ENCODE measurements at regions not wholly inside any gene's neighbourhood (a gene's known extent, or its start where the extent isn't known, plus 50 kb on each side); places are given as distances from the start of the nearest gene placed in this dataset.
"Not testable (repeated sequence)": the region's sequence is repeated elsewhere in the genome, so short reads cannot be mapped to it uniquely, and the experiment has no call there.

DNA sequence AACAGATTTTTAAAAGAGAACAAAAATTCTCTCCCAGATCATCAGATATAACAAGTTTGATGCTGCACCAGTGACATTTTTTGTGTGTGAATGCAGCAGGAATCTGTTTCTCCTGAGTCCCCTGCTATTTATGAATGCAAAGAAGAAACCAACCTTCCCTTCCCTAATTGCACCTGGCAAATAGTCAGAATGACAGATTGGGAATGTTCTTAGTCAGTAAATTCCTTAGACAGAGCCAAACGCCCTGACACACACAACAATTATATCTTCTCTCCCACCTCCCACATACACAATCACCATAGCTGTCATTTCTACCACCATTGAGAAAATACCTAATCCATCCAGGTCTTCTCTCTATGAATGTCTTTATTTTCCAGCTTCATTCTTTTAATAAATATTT, 174.4 kb downstream of the ALG10B start:
- no peak overlapping the region for H3K27ac Mint-ChIP-seq
- no peak for DNase-seq
- H3K27me3 Mint-ChIP-seq, result no peaks in the 10 kb centered on the region
- no peak for ATAC-seq
- H3K9me3 Mint-ChIP-seq, result peaks cover 0 to 12% (median 0%) of the 10 kb centered on the region in 9 donors
- POLR2A ChIA-PET, result no interaction called here
- no peaks in the 10 kb centered on the region for H3K4me1 Mint-ChIP-seq
- no peak overlapping the region for H3K4me3 Mint-ChIP-seq
- no peaks in the 10 kb centered on the region for H3K36me3 Mint-ChIP-seq

DNA sequence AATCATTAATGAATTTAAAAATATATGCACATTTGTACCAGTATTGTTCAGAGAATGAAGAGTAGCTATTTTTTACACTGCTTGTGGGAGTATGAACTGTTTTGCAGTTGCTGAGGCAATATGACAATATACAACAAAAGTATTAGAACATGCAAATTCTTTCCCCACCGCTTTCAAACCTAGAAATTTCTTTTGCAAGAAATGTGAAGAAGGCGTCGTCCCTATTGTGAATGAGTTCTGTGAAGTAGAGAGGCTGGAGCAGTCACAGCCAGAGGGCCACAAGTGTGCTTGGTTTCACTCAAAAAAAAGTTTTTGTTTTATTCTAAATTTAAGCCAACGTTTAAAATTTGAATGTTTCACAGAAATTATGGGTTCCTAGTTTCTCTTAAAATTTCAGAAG, 184.9 kb downstream of the ALG10B start:
- DNase-seq, result no peak
- POLR2A ChIA-PET, result no interaction called here
- no peak overlapping the region for H3K27ac Mint-ChIP-seq
- no peak for ATAC-seq
- H3K27me3 Mint-ChIP-seq, result no peaks in the 10 kb centered on the region
- no peak overlapping the region for H3K4me3 Mint-ChIP-seq
- no peaks in the 10 kb centered on the region for H3K36me3 Mint-ChIP-seq
- no peaks in the 10 kb centered on the region for H3K4me1 Mint-ChIP-seq
- peaks cover 0 to 38% (median 13%) of the 10 kb centered on the region in 9 donors for H3K9me3 Mint-ChIP-seq

DNA sequence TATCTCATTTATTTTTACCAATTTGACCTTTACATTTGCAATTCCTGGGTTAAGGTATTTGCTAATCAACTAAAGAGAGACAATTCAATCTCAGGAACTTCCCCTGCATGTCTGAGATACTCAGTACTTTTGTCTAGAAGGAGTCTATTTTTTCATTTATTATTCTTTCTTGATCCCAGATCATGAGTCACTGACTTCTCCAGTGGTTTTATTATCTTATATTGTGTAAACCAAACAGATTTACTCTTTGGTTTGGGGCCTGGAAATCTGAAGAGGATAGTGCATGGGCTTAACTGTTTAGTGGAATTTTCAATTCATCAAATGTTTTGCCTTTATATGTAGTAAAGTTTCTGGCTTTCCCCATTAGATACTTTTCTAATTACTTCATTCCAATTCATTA, 185.4 kb downstream of the ALG10B start:
- no peak overlapping the region for H3K27ac Mint-ChIP-seq
- H3K4me1 Mint-ChIP-seq, result no peaks in the 10 kb centered on the region
- DNase-seq, result no peak
- POLR2A ChIA-PET, result no interaction called here
- H3K27me3 Mint-ChIP-seq, result no peaks in the 10 kb centered on the region
- no peak for ATAC-seq
- H3K9me3 Mint-ChIP-seq, result peaks cover 0 to 40% (median 13%) of the 10 kb centered on the region in 9 donors
- no peak overlapping the region for H3K4me3 Mint-ChIP-seq
- no peaks in the 10 kb centered on the region for H3K36me3 Mint-ChIP-seq

DNA sequence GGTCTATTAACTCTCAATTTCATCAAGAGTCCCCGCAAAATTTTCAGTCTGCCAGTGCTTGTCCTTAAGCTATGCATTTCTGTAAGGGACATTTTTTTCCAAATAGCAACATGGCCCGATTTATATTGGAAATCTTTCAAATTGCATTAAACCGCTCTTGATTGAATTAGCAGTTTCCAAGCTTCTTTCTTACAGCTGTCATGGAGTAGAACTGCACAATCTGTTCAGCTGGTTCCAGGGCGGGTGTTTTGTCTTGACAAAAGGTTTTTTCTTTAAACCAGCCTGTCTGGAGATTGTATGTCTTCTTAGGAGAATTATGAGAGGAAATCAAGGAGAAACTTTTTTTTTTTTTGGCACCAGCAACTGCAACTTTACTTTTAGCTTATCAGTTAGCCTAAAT, 185.8 kb downstream of the ALG10B start:
- Mint-ChIP-seq H3K4me3 (no peak overlapping the region), H3K27ac (no peak overlapping the region), H3K27me3 (no peaks in the 10 kb centered on the region), H3K4me1 (no peaks in the 10 kb centered on the region), H3K9me3 (peaks cover 0 to 38% (median 12%) of the 10 kb centered on the region in 9 donors), H3K36me3 (no peaks in the 10 kb centered on the region)
- DNase-seq, result no peak
- POLR2A ChIA-PET, result no interaction called here
- no peak for ATAC-seq

DNA sequence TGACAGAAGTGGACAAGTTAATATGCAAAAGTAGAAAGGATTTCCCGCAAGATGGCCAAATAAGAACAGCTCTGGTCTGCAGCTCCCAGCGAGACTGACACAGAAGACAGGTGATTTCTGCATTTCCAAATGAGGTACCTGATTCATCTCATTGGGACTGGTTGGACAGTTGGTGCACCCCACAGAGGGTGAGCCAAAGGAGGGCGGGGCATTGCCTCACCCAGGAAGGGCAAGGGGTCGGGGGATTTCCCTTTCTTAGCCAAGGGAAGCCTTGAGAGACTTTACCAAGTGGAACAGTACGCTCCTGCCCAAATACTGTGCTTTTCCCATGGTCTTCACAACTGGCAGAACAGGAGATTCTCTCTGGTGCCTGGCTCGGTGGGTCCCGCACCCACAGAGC, 191.3 kb downstream of the ALG10B start:
- Mint-ChIP-seq H3K27me3 (peaks cover 0 to 2% (median 0%) of the 10 kb centered on the region in 5 donors), H3K4me1 (no peaks in the 10 kb centered on the region), H3K27ac (no peak overlapping the region), H3K4me3 (no peak overlapping the region), H3K9me3 (peaks cover 2 to 40% (median 13%) of the 10 kb centered on the region in 9 donors), H3K36me3 (no peaks in the 10 kb centered on the region)
- DNase-seq (no peak), ATAC-seq (no peak)
- POLR2A ChIA-PET, result no interaction called here

DNA sequence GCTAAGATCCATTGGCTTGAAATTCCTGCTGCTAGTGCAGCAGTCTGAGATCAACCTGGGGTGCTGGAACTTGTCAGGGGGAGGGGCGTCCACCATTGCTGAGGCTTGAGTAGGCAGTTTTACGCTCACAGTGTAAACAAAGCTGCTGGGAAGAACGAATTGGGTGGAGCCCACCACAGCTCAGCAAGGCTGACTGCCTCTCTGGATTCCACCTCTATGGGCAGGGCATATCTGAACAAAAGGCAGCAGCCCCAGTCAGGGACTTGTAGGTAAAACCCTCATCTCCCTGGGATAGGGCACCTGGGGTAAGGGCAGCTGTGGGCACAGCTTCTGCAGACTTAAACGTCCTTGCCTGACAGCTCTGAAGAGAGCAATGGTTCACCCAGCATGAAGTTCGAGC, 191.7 kb downstream of the ALG10B start:
- peaks cover 2 to 40% (median 13%) of the 10 kb centered on the region in 9 donors for H3K9me3 Mint-ChIP-seq
- no peaks in the 10 kb centered on the region for H3K4me1 Mint-ChIP-seq
- DNase-seq (no peak), ATAC-seq (no peak)
- POLR2A ChIA-PET, result no interaction called here
- peaks cover 0 to 2% (median 0%) of the 10 kb centered on the region in 5 donors for H3K27me3 Mint-ChIP-seq
- no peaks in the 10 kb centered on the region for H3K36me3 Mint-ChIP-seq
- H3K4me3 Mint-ChIP-seq, result no peak overlapping the region
- no peak overlapping the region for H3K27ac Mint-ChIP-seq

DNA sequence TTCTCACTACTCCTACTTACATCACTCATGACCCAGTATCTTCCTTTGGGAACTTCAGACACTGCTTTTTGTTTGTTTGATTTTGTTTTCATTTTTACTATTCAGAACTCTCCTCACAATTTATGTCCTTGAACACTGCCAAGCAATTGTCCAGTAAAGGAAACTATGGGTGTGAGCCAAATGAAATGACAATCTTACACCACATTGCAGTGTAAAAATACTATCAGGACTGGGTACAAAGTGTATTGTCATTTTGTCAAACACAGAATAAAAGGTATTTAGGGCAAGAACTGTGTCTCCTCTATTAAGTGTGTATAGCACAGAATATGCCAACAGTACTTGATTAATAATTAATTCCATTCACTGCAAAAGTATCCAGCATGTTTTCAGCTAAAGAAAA, 199.3 kb downstream of the ALG10B start:
- ATAC-seq (no peak), DNase-seq (no peak)
- no peak overlapping the region for H3K4me3 Mint-ChIP-seq
- H3K36me3 Mint-ChIP-seq, result no peaks in the 10 kb centered on the region
- POLR2A ChIA-PET, result no interaction called here
- no peaks in the 10 kb centered on the region for H3K27me3 Mint-ChIP-seq
- H3K9me3 Mint-ChIP-seq, result peaks cover 0 to 31% (median 6%) of the 10 kb centered on the region in 9 donors
- H3K4me1 Mint-ChIP-seq, result no peaks in the 10 kb centered on the region
- no peak overlapping the region for H3K27ac Mint-ChIP-seq

DNA sequence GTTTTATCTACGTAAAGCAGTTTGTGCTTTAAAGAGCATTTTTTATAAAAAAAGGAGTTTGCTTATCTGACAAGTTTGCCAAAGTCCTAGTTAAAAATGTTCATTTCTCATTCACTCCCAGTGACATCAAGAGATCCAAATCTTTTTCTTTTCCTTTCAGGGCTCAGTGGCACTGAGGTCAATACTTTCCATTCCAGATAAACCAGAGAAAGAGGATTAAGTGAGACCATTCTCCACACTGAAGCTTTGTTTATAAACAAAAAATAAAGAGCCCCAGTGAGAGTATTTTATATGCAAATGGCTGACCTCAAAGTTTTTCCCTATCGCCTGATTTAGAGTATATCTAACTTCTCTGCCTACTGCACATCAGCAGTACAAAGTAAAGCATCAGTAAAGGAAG, 199.8 kb downstream of the ALG10B start:
- Mint-ChIP-seq H3K36me3 (no peaks in the 10 kb centered on the region), H3K9me3 (peaks cover 0 to 28% (median 6%) of the 10 kb centered on the region in 9 donors), H3K27me3 (no peaks in the 10 kb centered on the region), H3K4me3 (no peak overlapping the region), H3K4me1 (no peaks in the 10 kb centered on the region), H3K27ac (no peak overlapping the region)
- POLR2A ChIA-PET, result no interaction called here
- ATAC-seq (no peak), DNase-seq (no peak)

DNA sequence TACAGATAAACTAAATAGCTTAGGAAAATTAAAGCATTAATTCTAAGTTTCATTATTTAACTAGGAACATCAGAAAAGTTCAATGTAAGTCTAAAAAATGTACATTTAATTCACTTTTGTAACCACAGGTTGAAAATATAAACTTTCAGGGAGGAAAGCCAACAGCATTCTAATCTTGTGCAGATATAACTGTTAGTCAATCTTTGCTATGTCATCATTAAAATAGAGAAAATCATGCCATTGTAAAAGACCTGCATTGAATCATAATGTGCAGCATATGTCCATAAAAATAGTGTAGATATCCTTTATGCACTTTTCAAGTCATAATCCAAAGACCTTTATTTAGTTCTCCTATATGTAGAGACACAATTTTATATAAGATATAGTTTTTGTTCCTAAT, 207.3 kb downstream of the ALG10B start:
- Mint-ChIP-seq H3K4me3 (no peak overlapping the region), H3K36me3 (no peaks in the 10 kb centered on the region), H3K9me3 (peaks cover 2 to 22% (median 10%) of the 10 kb centered on the region in 9 donors), H3K4me1 (no peaks in the 10 kb centered on the region), H3K27ac (no peak overlapping the region), H3K27me3 (no peaks in the 10 kb centered on the region)
- ATAC-seq (no peak), DNase-seq (no peak)
- POLR2A ChIA-PET, result no interaction called here

DNA sequence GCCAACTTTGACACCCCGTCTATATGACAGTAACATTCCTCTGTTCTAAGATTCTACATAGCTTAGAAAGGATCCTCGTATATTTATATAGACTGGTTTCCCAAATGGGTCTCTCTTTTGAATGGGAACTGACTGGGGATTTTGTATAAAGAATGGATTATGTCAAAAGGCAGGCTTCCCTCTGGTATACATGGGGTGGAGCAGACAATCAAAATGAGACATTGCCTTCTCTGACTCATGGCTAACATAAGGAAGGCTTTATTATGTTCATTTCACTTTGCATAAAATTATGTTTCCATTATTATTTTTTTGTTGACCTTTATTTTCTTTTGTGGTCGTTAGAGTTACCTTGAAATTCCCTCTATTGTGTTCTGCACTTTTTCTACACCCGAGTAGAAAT, 211.1 kb downstream of the ALG10B start:
- H3K27me3 Mint-ChIP-seq, result no peaks in the 10 kb centered on the region
- ATAC-seq, result no peak

DNA sequence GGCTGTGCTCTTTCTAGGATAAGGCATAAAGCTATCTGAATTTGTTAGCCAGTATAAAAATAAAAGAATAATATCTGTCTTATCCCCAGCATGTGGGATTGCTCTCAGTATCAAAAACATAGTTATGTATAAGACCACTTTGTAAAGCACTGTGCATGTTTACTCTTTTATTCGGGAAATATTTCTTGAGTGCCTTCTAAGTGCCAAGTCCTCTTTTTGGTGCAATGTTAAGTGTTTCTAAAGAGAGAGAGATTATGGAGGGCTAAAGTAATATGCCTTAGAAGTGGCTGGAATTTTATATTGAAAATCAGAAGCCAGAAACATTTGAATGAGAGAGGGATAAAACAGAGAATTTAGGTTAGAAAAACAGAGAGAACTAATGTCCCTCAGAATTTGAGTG, 212.0 kb downstream of the ALG10B start:
- Mint-ChIP-seq H3K27me3 (no peaks in the 10 kb centered on the region), H3K36me3 (no peaks in the 10 kb centered on the region)

More for the DNA sequence above, 211.1 kb downstream of the ALG10B start:
- Mint-ChIP-seq H3K4me3 (no peak overlapping the region), H3K36me3 (no peaks in the 10 kb centered on the region), H3K9me3 (peaks cover 0 to 14% (median 6%) of the 10 kb centered on the region in 9 donors), H3K4me1 (no peaks in the 10 kb centered on the region), H3K27ac (no peak overlapping the region)
- POLR2A ChIA-PET, result no interaction called here
- DNase-seq, result no peak

DNA sequence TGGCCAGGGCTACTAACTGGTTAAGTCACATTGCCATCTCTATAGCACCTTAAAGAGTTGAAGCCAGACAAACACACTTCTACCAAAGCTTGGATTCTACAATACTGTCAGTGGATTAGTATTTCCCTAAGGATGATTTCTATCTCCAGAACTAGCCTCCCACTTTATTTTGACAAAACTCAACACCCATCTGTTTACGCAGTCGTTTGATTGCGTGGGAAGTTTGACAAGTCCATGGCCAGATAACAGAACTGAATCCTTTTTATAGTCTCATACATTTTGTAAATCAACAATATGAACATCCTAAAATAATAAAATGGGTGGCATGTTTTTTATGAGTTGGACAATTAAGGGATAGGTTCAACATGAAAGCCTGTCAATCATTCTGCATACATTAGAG, 212.7 kb downstream of the ALG10B start:
- H3K4me3 Mint-ChIP-seq, DNase-seq, H3K27me3 Mint-ChIP-seq, H3K27ac Mint-ChIP-seq, H3K4me1 Mint-ChIP-seq, H3K36me3 Mint-ChIP-seq, ATAC-seq, POLR2A ChIA-PET: not testable (repeated sequence)
- H3K9me3 Mint-ChIP-seq, result peaks cover 0 to 18% (median 6%) of the 10 kb centered on the region in 9 donors

More for the DNA sequence above, 212.0 kb downstream of the ALG10B start:
- Mint-ChIP-seq H3K4me3 (no peak overlapping the region), H3K9me3 (peaks cover 0 to 14% (median 6%) of the 10 kb centered on the region in 9 donors), H3K27ac (no peak overlapping the region), H3K4me1 (no peaks in the 10 kb centered on the region)
- POLR2A ChIA-PET, result no interaction called here
- DNase-seq, result no peak
- ATAC-seq, result no peak

DNA sequence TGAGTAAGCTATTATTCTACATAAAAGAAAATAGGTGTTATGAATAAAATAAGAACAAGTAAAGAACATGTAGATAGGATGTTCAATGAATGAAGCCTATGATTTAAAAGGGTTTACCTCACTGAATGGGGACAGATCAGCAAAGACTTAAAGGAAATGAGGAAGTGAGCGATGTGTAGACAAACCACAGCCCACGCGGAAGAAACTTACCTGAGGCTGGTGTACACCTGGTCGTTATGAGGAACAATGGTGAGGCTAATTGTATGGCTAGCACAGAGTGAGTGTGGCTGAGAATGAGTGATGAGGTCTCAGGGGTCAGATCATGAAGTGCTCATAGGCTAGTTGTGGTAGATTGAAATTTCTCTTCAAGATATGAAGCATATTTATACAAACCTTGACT, 221.7 kb downstream of the ALG10B start:
- DNase-seq (no peak), ATAC-seq (no peak)
- POLR2A ChIA-PET, result no interaction called here
- Mint-ChIP-seq H3K27me3 (no peaks in the 10 kb centered on the region), H3K27ac (no peak overlapping the region), H3K4me3 (no peak overlapping the region), H3K9me3 (peaks cover 4 to 31% (median 13%) of the 10 kb centered on the region in 9 donors), H3K4me1 (no peaks in the 10 kb centered on the region), H3K36me3 (no peaks in the 10 kb centered on the region)

DNA sequence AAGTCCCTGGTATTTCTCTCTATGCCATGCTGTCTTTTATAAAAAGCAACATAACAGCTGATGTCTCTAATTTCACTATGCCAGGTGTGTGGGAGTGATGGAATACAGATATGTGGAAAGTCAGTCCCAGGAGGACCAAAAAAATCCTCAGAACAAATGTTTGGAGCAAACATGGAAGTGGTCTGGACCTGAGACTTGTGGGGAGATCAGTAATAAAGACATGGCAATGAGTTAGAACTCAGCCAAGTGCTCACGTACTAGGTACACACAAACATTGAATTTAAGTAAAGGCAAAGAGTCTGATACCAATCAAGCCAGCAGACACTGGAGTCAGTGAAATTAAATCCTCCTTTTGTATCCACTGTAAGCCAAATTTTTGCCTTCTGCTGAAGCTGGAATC, 223.6 kb downstream of the ALG10B start:
- H3K4me1 Mint-ChIP-seq, result no peaks in the 10 kb centered on the region
- ATAC-seq, result no peak
- H3K27ac Mint-ChIP-seq, result no peak overlapping the region
- no peak for DNase-seq
- no peaks in the 10 kb centered on the region for H3K36me3 Mint-ChIP-seq
- POLR2A ChIA-PET, result no interaction called here
- no peak overlapping the region for H3K4me3 Mint-ChIP-seq
- H3K9me3 Mint-ChIP-seq, result peaks cover 0 to 24% (median 8%) of the 10 kb centered on the region in 9 donors
- no peaks in the 10 kb centered on the region for H3K27me3 Mint-ChIP-seq
